GM19455 (cell line): ENCODE measurements at regions not wholly inside any gene's neighbourhood (a gene's known extent, or its start where the extent isn't known, plus 50 kb on each side); places are given as distances from the start of the nearest gene placed in this dataset.
"Not testable (repeated sequence)": the region's sequence is repeated elsewhere in the genome, so short reads cannot be mapped to it uniquely, and the experiment has no call there.

Experiments used
- ATAC-seq: cut with Tn5 transposase; IDR thresholded peaks from one replicate; pipeline ENCODE4 v1.9.1; 2021; ENCODE audit not compliant: unreplicated experiment

DNA sequence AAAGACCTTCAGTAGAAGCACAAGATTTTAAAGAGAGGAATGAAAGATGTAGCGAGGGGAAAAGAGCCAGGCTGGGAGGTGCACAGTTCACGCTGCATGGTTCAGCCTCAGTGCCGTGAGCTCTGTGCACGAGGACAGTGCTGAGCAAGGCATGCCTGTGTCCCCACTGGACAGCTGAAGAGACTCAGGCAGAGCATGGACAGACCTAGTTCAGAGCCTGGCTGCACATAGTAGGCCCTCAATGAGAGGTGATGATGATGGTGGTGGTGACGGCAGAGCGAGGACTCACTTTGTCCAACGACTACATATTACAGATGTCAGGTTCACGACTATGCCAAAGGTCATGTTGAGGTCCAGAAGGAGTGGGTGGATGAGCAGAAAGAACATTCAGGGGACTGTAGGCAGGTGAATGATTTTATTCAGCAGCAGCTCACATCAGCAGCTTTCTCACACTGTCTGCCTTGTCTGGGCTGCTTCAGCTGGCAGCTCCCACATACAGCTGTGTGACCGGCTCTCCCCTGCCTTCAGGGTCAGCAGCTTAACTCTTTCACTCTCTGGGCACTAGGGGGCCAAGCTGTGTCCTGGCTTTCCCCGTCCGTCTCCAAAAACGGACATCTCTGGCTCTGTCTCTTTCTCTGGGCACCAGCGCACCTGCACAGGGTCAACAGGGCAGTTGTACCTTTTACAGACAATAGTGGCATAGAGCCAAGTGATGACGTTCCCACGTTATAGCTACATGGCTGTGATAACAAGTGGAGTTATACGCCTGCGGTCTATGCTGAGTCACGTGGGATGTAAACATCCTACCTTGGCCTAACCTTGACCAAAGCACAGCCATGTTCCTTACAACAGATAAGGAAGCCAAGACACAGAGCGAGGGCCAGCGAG, 83.4 kb upstream of the KCNK12 start:
- ATAC-seq, result no peak

DNA sequence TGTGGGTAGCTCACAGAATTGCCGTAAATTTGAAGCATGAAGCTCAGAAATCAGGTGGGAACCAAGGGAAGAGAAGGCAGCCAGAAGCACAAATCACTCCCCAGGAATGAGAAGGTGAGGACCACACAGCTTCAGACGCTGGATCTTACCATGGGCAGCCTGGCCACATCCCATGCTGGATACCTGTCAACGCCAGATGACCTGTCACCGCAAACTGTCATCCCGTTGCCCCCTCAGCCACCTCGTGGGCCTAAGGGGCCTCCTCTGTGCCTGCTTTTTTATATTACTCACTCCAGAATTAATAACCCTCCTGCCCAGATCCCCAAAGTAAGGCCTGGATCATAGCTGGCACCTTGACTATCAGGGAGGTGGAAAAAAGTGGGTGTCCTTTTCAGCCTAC, 82.3 kb upstream of the KCNK12 start:
- ATAC-seq, result no peak

DNA sequence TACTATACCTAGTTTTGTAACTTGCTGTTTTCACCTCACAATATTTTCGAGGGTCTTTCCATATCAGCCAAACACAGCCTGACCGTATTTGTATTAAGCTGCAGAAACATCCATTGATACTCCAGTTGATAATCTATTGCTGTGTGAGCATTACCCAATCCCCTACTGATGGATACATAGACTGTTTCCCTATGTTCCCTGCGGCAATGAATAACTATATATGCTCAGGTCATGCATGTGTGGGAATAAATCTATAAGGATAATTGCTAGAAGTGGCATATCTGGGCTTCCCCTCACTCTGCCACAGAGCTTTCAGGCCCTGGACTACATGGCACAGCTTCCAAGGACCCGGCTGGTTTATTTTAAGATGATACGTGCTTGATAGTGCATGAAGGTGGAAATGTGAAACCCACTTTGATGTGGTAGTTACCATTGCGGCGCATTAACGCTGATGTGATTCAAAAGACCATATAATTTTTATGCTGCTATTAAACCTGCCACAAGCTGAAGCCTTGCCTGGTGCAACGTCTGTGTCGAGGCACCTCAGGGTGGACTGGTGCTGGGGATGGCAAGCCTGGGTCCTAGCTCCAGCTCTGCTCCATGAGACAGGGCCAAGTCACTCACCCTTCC, 81.4 kb upstream of the KCNK12 start:
- ATAC-seq, result no peak

DNA sequence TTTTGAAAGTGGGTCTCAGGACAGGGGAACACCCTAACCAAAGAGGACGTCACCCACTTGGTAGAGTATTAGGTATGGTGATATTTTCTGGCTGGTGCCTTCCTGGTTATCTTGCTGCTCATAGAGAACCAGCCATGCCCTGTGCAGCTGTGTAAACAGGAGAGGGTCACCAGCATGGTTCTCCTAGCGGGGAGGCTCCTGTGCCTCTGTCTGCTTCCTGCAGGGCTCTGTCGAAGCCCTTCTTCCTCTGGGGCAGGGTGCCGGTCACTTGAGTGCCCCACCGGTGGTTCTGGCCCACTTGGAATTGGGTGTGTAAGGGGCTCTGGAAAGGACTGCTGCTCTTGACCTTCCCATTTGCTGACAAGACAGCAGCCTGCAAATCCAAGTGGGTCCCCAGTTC, 80.5 kb upstream of the KCNK12 start:
- ATAC-seq, result no peak

DNA sequence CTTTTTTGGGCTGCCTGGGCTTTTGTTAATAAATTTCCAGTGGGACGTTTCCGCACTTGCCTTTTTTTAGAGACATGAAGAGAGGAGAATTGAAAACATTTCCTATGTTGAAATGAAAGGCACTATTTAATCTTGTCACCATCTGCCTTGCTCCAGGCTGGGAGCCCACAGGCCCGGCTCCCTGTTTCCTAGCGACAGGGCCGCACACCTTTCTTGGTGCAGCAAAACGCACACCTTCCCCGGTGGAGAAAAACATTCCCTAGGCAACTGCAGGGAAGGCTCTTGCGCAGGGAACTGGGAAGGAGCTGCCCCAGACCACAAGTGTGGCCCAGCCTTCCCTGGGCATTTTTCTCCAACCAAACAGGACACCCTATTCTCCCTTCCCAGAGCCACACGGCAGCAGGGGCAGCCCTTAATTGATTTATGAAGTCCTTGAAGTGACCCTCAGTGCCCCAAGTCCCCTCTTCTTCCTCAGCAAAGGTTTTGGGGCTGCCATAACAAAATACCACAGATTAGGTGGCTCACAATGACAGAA, 79.3 kb upstream of the KCNK12 start:
- no peak for ATAC-seq

DNA sequence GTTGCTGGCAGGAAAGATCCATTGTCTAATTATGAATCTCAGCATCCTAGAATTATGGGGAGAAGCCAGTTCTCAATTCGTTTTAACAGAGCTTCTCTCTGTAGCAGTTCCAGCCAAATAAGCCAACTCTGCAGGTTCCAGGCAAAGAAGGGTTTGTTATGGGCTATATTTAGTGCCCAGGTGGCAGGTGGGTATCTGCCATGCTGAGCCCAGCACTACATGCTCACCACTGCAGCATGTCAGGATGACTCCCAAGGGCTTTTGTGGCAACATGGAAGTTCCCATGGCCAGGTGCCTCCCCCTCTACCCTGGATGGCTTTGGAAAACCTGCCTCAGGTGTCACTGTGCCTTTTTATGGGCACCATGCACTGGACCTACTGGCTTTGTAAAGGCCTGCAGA, 74.5 kb upstream of the KCNK12 start:
- ATAC-seq, result no peak

DNA sequence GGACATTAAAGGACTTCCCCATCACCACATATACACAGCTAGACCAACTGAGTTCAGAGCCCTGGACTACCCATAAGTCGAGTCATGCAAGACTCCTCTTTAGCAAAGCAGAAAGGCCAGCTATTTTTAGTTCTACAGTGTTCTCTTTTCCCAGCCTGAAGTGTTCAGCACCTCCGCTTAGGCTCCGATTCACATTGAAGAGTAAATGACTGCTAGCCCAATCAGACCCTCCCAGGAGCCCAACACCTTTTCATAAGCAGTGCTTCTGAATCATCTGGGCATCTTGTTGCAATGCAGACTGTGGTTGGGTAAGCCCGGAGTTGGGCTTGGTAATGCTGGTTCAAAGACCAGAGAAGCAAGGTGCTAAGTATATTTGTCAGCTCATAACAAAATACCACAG, 73.6 kb upstream of the KCNK12 start:
- no peak for ATAC-seq

DNA sequence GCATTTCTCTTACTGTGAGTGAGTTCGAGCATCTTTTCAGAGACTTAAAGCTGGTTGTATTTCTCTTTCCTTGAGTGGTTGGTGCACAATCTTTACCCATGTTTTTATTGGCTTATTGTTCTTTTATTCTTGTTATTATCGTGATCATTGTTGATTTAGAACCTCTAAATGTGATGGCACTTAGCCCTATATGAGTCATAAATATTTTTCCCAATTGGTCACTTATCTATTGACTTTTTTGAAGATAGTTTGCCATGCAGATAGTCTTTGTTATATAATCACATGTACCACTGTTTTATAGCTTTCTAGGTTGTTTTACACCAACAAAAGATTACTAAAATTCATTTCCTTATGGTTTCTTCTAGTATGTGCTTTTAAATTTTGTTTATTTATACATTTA, 70.6 kb upstream of the KCNK12 start:
- ATAC-seq, result no peak

DNA sequence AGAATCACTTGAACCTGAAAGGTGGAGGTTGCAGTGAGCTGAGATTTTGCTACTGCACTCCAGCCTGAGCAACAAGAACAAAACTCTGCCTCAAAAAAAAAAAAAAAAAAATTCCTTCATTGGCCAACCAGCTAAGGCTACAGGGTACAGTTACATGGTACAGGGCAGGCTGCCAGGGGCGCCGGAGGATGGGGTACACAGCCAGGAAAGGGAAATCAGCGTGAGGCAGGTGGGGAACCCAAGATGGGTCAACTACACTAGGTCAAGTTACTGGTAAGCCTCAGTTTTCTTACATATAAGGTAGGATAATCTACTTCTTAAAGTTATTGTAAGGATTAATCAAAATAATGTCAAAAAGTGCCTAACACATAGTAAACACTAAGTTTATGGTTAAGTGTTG, 69.6 kb upstream of the KCNK12 start:
- ATAC-seq, result no peak

DNA sequence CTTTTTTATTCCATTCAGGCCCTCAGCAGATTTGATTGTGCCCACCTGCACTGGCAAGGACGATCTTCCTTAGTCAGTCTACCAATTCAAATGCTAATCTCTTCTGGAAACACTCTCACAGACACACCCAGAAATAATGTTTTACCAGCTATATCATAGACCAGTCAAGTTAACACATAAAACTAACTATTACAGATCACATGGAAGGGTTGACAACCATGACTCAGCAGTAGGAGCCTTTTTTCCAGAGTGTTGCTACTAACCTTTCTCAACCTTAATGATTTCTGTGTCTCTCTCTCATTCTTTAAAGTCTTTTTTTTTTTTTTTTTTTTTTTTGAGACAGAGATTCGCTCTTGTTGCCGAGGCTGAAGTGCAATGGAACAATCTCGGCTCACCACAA, 68.7 kb upstream of the KCNK12 start:
- no peak for ATAC-seq

DNA sequence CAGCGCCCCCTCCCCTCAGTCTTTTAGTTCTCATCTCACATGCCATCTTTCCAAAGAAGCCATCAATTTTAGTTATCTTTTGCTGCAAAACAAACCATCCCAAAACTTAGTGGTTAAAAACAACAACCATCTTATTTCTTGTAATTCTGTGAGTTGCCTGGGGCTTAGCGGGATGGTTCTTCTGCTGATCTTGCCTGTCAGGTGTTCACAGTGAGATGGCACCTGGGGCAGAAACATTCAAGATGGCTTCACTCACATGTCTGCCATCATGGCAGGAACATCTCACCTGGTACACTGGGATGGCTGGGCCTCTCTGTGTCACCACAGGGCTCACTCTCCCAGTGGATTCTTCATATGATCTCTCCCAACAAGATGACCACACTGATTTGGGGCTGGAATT, 67.6 kb upstream of the KCNK12 start:
- ATAC-seq, result no peak

DNA sequence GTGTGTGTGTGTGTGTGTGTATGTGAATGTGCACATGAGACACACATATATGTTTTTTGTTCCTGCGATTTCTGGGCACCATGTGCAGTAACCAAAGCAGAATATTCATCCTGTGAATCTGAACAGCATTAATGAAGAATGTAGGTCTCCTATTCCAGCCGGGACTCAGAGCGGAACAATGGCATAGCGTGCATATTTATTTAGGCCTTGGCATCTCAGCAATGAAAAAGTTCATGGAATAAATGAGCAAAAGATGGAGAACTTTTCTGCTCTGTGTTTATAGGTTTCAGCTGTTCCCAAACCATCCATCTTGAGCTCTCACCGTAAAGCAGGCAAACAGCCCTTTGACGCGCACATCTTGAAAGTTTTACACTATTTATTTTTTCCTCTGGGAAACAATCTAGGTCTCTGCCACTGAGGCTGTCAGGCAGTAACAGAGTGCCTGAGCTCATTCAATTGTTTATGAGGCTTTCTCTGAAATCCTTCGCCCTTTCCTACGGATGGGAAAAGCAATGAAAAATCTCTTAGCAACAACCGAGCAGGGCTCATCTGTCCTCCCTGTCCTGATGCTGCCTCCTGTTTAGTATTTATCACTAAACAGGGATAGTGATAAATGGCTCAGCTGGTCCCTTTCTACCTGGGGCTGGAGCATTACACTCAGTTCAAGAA, 65.9 kb upstream of the KCNK12 start:
- ATAC-seq, result no peak

DNA sequence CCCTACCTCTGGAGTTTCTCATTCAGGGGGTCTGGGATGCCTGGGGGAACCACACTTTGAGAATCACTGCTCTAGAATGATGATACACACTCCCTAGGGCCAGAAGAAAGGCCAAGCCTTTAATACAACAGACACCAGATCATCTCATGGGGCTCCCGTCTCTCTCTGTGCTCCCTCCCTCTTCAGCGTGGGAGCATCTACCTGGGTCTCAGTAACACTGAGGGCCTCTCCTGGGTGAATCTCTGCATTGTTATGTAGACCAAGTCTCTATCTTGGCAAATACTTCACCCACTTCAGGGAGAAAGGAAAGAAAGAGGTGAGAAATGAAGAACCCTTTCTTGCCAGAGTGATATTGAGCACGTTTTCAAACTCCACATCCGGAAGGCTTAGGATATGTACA, 65.4 kb upstream of the KCNK12 start:
- no peak for ATAC-seq

DNA sequence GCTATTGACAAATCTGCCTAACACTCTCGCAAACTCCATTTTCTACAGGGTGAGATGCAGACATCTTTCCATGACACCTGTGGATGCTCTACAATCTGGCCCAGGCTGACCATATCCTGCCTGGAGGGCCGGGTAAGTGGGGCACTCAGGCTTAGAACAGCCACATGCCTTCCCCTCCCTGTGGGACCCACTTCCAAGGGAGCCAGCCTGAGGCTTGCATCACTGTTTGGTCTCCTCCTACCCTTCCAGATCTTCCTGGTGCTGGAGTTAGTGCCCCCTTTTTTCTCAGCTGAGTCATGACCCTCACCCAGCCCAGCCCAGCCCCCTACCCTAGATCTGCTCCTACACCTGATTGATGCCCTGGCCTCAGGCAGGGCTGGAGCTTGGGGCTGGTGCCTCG, 62.0 kb upstream of the KCNK12 start:
- no peak for ATAC-seq

DNA sequence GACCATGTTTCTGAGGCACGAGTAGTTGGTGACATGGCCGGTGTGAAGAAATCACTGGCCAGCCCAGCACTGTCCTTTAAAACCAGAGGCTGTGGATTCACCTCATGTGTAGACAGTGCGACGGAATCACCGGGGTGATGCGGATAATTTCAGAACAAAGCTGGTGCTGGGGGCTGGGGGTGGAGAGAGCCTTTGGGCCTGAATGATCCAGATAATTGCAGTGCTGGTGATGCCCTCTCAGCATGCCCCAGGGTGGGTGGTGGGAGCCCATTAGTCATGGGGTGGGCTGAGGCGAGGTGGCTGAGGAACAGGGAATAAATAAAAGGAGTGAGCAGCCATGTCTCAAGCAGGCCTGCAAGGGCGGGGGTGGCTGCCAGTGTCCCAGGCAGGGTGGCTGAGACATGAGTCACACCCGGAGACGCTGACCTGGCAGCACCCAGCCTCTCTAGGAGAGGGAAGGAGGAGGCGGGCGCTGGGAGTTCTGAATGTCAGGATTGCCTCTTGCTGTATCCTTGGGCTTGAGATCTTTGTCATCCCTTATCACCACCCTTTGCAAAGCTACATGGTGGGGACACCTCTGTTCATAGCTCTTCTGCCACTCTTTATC, 61.1 kb upstream of the KCNK12 start:
- no peak for ATAC-seq

DNA sequence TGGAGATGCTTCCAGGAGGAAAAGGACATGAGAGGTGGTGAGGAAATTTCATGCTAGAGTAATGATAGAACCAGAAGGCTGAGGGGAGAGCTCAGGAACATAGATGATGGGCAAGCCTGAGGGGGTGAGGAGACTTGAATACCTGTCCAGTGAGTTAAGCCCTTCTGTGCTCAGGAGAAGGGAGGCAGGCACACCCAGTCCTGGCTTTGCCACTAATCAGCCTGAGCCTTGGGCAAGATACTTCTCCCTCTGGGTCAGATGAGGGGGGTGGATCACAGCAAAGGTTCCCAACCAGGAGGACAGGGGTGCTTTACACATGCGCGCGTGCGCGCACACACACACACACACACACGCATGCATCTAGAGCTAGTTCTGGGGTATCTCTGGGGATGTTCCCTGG, 60.5 kb upstream of the KCNK12 start:
- no peak for ATAC-seq

DNA sequence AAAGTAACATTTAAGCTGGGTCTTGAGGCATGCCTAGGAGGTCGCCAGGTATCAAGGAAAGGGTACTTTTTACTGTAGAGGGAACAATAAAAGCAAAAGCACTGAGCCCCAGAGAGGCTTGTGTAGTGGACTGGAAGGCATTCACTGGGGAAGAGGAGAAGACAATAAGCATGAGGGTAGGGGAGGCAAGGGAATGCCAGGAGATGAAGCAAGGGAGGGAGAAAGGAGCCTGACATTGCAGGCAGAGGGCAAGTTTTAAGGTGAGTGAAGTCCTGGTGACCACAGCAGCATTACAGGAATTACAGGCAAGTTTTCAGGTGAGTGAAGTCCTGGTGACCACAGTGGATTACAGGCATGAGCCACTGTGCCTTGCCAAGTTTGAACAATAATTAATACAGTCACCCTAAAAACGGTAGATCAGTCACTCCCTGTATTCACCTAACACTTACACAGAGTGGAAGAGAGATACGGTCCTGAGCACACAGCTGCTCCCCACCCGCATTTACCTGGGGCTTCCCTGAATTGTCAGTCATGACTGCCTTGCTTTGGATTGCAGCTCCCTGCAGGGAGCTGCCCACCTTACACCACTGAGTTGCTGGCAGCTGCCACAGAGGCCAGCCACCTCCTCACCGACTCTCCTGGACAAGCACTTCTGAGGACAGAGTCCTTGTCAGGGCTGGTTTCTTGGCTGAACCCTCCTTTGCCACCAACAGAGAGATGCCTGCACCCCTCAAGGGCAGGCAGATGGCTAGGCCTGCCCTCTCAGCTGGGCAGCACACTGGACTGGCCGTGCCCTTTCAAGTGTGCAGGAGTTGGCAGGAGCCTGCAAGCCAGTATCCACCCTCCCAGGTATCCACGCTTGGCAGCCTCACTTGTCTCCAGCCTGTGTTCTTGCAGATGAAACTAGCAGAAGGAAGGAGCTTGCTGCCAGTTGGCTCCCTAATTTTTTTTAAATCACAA, 59.0 kb upstream of the KCNK12 start:
- ATAC-seq, result no peak

DNA sequence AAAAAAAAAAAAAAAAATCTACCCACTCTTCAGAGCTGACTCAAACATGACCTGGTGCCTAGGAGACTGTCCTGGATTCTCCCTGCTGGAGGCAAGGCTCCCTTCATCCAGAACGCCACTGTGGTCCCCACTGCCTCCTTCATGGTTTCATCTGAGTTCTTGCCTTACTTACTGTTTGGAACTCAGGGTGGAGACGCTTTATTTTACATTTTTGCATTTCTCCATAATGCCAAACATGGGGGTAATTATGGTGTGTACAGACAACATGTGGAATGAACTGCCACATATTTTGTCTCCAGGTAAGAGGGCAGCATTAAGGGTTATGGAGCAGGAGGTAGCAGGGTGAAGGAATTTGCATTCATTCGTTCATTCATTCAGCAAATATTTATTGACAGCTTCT, 58.1 kb upstream of the KCNK12 start:
- no peak for ATAC-seq

DNA sequence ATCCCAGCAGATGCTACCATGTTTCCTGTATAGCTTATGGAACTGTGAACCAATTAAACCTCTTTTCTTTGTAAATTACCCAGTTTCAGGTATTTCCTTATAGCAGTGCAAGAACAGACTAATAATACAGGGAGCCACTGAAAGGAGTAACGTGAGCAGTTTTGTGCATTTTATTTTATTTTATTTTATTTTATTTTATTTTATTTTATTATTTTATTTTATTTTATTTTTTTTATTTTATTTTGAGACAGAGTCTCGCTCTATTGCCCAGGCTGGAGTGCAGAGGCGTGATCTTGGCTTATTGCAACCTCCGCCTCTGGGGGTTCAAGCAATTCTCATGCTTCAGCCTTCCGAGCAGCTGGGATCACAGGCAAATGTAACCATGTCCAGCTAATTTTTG, 55.9 kb upstream of the KCNK12 start:
- ATAC-seq, result no peak

DNA sequence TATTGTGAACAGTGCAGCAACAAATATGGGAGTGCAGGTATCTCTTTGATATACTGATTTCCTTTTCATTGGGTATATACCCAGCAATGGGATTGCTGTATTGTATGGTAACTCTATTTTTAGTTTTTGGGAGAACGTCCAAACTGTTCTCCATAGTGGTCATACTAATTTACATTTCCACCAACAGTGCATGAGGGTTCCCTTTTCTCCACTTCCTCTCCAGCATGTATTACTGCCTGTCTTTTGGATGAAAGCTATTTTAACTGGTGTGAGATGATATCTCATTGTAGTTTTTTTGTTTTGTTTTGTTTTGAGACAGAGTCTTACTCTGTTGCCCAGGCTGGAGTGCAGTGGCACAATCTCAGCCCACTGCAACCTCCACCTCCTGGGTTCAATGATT, 52.4 kb upstream of the KCNK12 start:
- ATAC-seq, result not testable (repeated sequence)
